ENCODE measurements at regions not wholly inside any gene's neighbourhood (a gene's known extent, or its start where the extent isn't known, plus 50 kb on each side); places are given as distances from the start of the nearest gene placed in this dataset.

DNA sequence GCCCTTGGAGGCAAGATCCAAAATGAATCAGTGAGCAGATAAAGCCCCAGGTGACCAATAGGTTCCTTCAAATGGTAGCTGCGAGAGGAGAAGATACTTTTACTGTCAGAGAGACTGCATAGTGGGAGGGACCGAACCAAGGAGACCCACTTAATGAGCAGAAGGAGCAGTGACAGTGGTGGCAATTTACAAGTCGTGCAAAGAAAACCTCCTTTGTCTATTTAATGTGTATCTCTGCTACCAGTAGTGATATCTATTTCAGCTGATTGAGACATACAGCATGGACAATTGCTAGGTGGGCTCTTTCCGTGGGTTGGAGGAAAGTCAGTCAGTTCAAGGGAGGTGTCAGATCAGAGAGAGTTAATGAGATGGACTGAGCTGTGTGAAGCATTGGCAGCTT is 480.4 kb downstream of the GATA3 start:
- intact Hi-C loops (cut with micrococcal nuclease) = no loop called here
- CTCF ChIA-PET = no interaction called here
- Histone ChIP-seq H3K4me1 (ENCODE audit: control insufficient read depth in 1 of 2, insufficient read depth in 2 of 2, low read length in 2 of 2) (no peaks in the 10 kb centered on the region), H3K27ac (ENCODE audit: low read depth, low read length) (no peak overlapping the region), H3K4me3 (replicated peaks in 1 of 2; ENCODE audit: low read depth in 1 of 2, low read length in 2 of 2) (no peak overlapping the region), H3K9me2 (ENCODE audit: insufficient read depth) (no peaks in the 10 kb centered on the region), H3K9ac (ENCODE audit: low read length) (no peak overlapping the region), H3K79me2 (ENCODE audit: insufficient read depth, low read length) (no peaks in the 10 kb centered on the region), H4K20me1 (ENCODE audit: insufficient read depth) (no peaks in the 10 kb centered on the region), H2AFZ (ENCODE audit: low read depth, low read length, poor library complexity, severe bottlenecking) (no peak overlapping the region), H3K4me2 (ENCODE audit: low read length) (no peak overlapping the region), H3K27me3 (ENCODE audit: insufficient read depth, low read length) (no peaks in the 10 kb centered on the region), H3K9me3 (ENCODE audit: control insufficient read depth in 1 of 2, insufficient read depth in 1 of 2, low read depth in 1 of 2, low read length in 2 of 2) (peaks cover 3 to 13% of the 10 kb centered on the region in 2 experiments; a peak in 2 of 4 replicates), H3K36me3 (ENCODE audit: control insufficient read depth in 1 of 2, insufficient read depth in 2 of 2, low read length in 2 of 2) (no peaks in the 10 kb centered on the region)
- ATAC-seq (no peak), DNase-seq (ENCODE audit: low read depth, low spot score) (no peak)
- BruUV-seq (replicated peaks) = no TSS peak
- TF ChIP-seq MAX (IDR thresholded peaks at IDR 0.05) (no peak), SRF (IDR thresholded peaks at IDR 0.05; ENCODE audit: low read depth) (no peak), FOSL1 (IDR thresholded peaks at IDR 0.05; ENCODE audit: low read depth) (no peak), SP1 (IDR thresholded peaks at IDR 0.05; ENCODE audit: low read depth) (no peak), ZNF274 (IDR thresholded peaks at IDR 0.05; ENCODE audit: low read depth, low read length) (no peak), EZH2 (IDR thresholded peaks at IDR 0.05) (no peak), SIN3A (IDR thresholded peaks at IDR 0.05; ENCODE audit: low read depth) (no peak), YY1 (IDR thresholded peaks at IDR 0.05; ENCODE audit: extremely low read depth, insufficient replicate concordance, low read depth, low read length) (no peak), EGR1 (IDR thresholded peaks at IDR 0.05; ENCODE audit: low read depth) (no peak), CBX3 (IDR thresholded peaks at IDR 0.05; ENCODE audit: low read depth) (no peak), EZH2phosphoT487 (IDR thresholded peaks at IDR 0.05; ENCODE audit: borderline replicate concordance) (no peak), JUND (IDR thresholded peaks at IDR 0.05) (no peak), ATF3 (IDR thresholded peaks at IDR 0.05) (no peak), ELF1 (IDR thresholded peaks at IDR 0.05; ENCODE audit: borderline replicate concordance, low read depth) (no peak), CTCF (IDR thresholded peaks at IDR 0.05 in 2 of 3, conservative IDR thresholded peaks at IDR 0.05 in 1 of 3; ENCODE audit: borderline replicate concordance in 1 of 3, insufficient read depth in 1 of 3, low read depth in 2 of 3, low read length in 2 of 3) (no peak), CEBPB (IDR thresholded peaks at IDR 0.05; ENCODE audit: low read depth) (no peak)
- RAD21 ChIA-PET (ENCODE audit: low non-redundant PET in 1 of 2, low total read pairs in 2 of 2, uncharacterized antibody in 2 of 2, unreplicated experiment in 2 of 2) = no interaction called here
- POLR2A ChIA-PET = no interaction called here

Data from HCT116 (cell line).